ENCODE measurements at regions not wholly inside any gene's neighbourhood (a gene's known extent, or its start where the extent isn't known, plus 50 kb on each side); places are given as distances from the start of the nearest gene placed in this dataset.

DNA sequence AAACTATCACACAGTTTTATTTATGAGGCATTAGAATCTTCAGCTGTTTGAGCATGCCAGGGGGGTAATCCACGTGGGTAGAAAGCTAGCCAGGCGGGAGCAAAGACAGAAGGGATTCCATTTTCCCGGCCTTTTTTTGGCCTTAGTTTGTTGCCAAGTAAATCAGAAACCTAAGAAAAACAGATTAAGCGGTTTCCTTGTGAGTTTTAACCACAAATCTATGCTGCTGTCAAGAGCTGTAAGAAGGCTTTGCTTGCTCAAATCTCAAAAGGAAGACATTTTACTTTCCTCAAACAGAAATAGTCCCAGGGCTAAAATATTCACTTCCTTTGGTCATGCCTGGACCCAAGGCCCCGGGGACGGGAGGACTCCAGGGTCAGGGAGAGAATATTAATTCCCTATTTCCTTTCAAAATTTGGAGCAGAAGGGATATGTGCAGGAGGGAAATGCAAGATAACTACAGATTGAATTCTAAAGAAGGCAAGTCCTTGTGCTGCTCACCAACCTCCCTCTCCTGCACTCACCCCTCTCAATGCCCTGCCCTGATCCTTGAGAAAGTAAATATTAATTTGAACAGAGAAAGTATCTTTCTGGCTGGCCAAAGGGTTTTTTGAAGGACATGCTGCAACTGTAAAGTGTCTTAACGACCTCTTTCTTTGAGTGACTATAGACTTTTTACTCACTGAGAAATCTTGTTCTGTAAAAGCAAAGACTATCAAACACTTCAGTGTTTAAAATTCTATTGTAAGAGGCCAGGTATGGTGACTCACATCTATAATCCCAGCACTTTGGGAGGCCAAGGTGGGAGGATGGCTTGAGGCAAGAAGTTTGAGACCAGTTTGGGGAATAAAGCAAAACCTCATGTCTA is 75.7 kb downstream of the HSD17B6 start:
- POLR2A ChIA-PET = no interaction called here
- no peaks in the 10 kb centered on the region for H3K27me3 Mint-ChIP-seq
- H3K27ac Mint-ChIP-seq = no peak overlapping the region
- DNase-seq = no peak
- intact Hi-C loops (cut with DNase I, micrococcal nuclease) = loop anchor here in 1 of 2 experiments (5.0 kb wide), 1 partner anchor 82 kb away; no protein-coding TSS in a partner anchor
- CTCF ChIA-PET = interaction anchor here (0.9 to 2.7 kb wide), 2 partner anchors 12 to 163 kb away, joined by 4 to 10 read pairs; no protein-coding TSS in a partner anchor
- H3K4me3 Mint-ChIP-seq = no peak overlapping the region
- H3K36me3 Mint-ChIP-seq (ENCODE audit: low read depth) = no peaks in the 10 kb centered on the region
- no peaks in the 10 kb centered on the region for H3K9me3 Mint-ChIP-seq (ENCODE audit: low read depth)
- H3K4me1 Mint-ChIP-seq = peaks cover 16% of the 10 kb centered on the region
- no peak for ATAC-seq
